ENCODE measurements at regions not wholly inside any gene's neighbourhood (a gene's known extent, or its start where the extent isn't known, plus 50 kb on each side); places are given as distances from the start of the nearest gene placed in this dataset.

GRCh38 chr1:5571861-5572401 is 420.3 kb downstream of the NPHP4 start:
- no peak for TF ChIP-seq CTCF (IDR thresholded peaks at IDR 0.05)
- no peak for TF ChIP-seq POLR2A (IDR thresholded peaks at IDR 0.05)

All from body of pancreas (tissue), 4 donors.